Subcutaneous abdominal adipose tissue (tissue), 5 donors: ENCODE measurements at regions not wholly inside any gene's neighbourhood (a gene's known extent, or its start where the extent isn't known, plus 50 kb on each side); places are given as distances from the start of the nearest gene placed in this dataset.

Source experiments
- H3K27ac ChIP-seq: one replicate; pipeline ENCODE4 v1.7.0; 2013; ENCODE audit warnings: low read depth, mild to moderate bottlenecking, inconsistent platforms, low read length, moderate library complexity
- H3K27me3 ChIP-seq, 5 donors: one replicate each; pipeline ENCODE4 v1.7.0; 2013; ENCODE audit warnings: low read length in 5 of 5, inconsistent platforms in 1 of 5; ENCODE audit not compliant: control insufficient read depth in 5 of 5, insufficient read depth in 4 of 5
- H3K36me3 ChIP-seq, 5 donors: one replicate each; pipeline ENCODE4 v1.7.0; 2013; ENCODE audit warnings: low read length in 5 of 5; ENCODE audit not compliant: control insufficient read depth in 5 of 5, insufficient read depth in 5 of 5
- H3K4me1 ChIP-seq, 5 donors: one replicate each; pipeline ENCODE4 v1.7.0; 2013; ENCODE audit warnings: low read length in 5 of 5, mild to moderate bottlenecking in 3 of 5, moderate library complexity in 1 of 5; ENCODE audit not compliant: control insufficient read depth in 5 of 5, insufficient read depth in 5 of 5
- H3K4me3 ChIP-seq, 5 donors: one replicate each; pipeline ENCODE4 v1.7.0; 2013; ENCODE audit warnings: low read length in 5 of 5, low read depth in 1 of 5
- H3K9ac ChIP-seq, 5 donors: one replicate each; pipeline ENCODE4 v1.7.0; 2013; ENCODE audit warnings: low read length in 5 of 5, mild to moderate bottlenecking in 4 of 5, moderate library complexity in 3 of 5
- H3K9me3 ChIP-seq, 5 donors: one replicate each; pipeline ENCODE4 v1.7.0; 2013; ENCODE audit warnings: low read length in 5 of 5; ENCODE audit not compliant: control insufficient read depth in 5 of 5
- donor health status: healthy.
- donor health status: healthy.
- donor health status: healthy.
- donor health status: healthy.
- donor health status: healthy.

DNA sequence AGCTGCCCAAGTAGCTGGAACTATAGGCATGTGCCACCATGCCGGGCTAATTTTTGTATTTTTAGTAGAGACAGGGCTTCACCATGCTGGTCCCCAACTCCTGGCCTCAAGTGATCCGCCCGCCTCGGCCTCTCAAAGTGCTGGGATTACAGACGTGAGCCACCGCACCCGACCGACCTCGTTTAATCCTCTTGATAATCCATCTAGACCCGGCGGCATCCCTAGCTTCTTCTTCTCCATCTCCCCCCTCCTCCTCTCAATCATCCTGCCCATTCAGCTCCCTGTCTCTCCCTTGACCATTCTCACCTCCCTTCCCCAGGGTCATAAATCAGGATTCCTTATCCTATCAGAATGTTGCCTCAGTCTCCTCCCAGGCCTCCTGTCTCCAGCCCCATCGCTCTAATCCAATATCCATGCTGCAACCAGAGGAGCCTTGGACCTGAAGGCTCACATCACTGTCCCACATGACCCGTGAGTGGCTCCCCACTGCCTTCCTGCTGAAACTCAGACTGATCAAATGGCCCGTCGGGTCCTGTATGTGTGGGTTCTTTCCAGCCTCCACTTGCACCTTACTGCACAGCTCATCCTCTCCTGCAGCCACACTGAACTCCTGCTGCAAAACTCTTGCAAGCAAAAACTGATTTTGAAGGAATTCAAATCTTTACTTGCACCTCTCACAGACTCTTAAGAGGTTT, 74.1 kb upstream of the CDH5 start:
- Histone ChIP-seq H3K36me3 (no peaks in the 10 kb centered on the region), H3K9ac (no peak overlapping the region), H3K4me1 (no peaks in the 10 kb centered on the region), H3K27me3 (peaks cover 0 to 8% (median 5%) of the 10 kb centered on the region in 5 donors), H3K27ac (no peak overlapping the region), H3K4me3 (no peak overlapping the region), H3K9me3 (no peaks in the 10 kb centered on the region)

GRCh38 chr16:66291833-66292232, 74.7 kb upstream of the CDH5 start:
- H3K9me3 ChIP-seq: no peaks in the 10 kb centered on the region
- H3K27ac ChIP-seq: no peak overlapping the region
- H3K9ac ChIP-seq: no peak overlapping the region
- H3K4me3 ChIP-seq: no peak overlapping the region
- H3K36me3 ChIP-seq: no peaks in the 10 kb centered on the region
- peaks cover 0 to 8% (median 5%) of the 10 kb centered on the region in 5 donors for H3K27me3 ChIP-seq
- H3K4me1 ChIP-seq: no peaks in the 10 kb centered on the region

- H3K9ac ChIP-seq: no peak overlapping the region
- no peaks in the 10 kb centered on the region for H3K36me3 ChIP-seq
- H3K9me3 ChIP-seq: no peaks in the 10 kb centered on the region
Measured at GRCh38 chr16:66290431-66290830, 76.1 kb upstream of the CDH5 start.

GRCh38 chr16:66289986-66290385, 76.5 kb upstream of the CDH5 start:
- no peak overlapping the region for H3K27ac ChIP-seq
- H3K9ac ChIP-seq: no peak overlapping the region

More at GRCh38 chr16:66290431-66290830, 76.1 kb upstream of the CDH5 start:
- H3K27me3 ChIP-seq: peaks cover 0 to 8% (median 5%) of the 10 kb centered on the region in 5 donors
- H3K4me1 ChIP-seq: no peaks in the 10 kb centered on the region
- H3K4me3 ChIP-seq: no peak overlapping the region
- H3K27ac ChIP-seq: no peak overlapping the region

GRCh38 chr16:66289051-66289680, 77.3 kb upstream of the CDH5 start:
- H3K9me3 ChIP-seq: no peaks in the 10 kb centered on the region
- peaks cover 0 to 8% (median 3%) of the 10 kb centered on the region in 5 donors for H3K27me3 ChIP-seq
- H3K4me1 ChIP-seq: no peaks in the 10 kb centered on the region
- H3K9ac ChIP-seq: no peak overlapping the region
- H3K4me3 ChIP-seq: no peak overlapping the region
- no peaks in the 10 kb centered on the region for H3K36me3 ChIP-seq
- H3K27ac ChIP-seq: no peak overlapping the region

More at GRCh38 chr16:66289986-66290385, 76.5 kb upstream of the CDH5 start:
- Histone ChIP-seq H3K36me3 (no peaks in the 10 kb centered on the region), H3K4me1 (no peaks in the 10 kb centered on the region), H3K9me3 (no peaks in the 10 kb centered on the region), H3K27me3 (peaks cover 0 to 8% (median 5%) of the 10 kb centered on the region in 5 donors), H3K4me3 (no peak overlapping the region)

DNA sequence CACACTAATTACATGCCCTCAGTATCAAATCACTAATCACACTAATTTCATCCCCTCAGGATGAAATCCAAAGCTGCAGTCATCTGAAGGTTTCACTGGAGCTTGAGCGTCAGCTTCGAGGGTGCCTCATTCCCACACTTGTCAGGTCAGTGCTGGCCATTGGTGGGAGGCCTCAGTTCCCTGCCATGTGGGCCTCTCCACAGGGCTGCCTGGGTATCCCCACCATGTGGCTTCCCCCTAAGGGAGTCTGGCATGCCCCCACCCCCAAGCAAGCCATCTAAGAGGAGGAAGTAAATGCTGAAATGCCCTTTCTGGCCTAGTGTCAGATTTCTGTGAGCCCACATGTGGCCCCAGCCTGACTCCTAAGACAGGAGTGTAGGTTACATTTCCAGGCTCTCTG, 78.6 kb upstream of the CDH5 start:
- Histone ChIP-seq H3K4me3 (no peak overlapping the region), H3K27ac (no peak overlapping the region), H3K4me1 (no peaks in the 10 kb centered on the region), H3K9me3 (no peaks in the 10 kb centered on the region), H3K27me3 (peaks cover 0 to 3% (median 0%) of the 10 kb centered on the region in 5 donors), H3K36me3 (no peaks in the 10 kb centered on the region), H3K9ac (no peak overlapping the region)

DNA sequence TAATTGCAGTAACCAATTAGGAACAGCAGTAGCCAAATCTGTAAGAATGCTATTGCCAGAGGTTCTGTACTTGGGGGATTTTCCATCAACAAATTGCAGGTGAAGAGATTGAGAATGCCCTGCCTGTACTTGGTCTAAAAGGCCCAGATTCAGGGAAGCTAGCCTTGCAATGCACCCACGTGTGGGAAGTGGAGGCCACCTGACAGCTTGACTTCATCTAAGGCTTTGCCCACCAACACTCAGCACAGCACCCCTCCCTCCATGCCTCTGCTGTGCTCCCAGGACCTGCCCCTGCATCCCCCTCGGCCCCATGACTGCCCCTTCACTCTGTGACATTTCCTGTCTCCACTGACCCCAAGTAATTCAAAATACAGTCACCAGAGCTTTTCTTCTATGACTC, 79.1 kb upstream of the CDH5 start:
- no peaks in the 10 kb centered on the region for H3K36me3 ChIP-seq
- H3K27me3 ChIP-seq: no peaks in the 10 kb centered on the region
- no peak overlapping the region for H3K4me3 ChIP-seq
- H3K9ac ChIP-seq: no peak overlapping the region
- no peaks in the 10 kb centered on the region for H3K9me3 ChIP-seq
- H3K27ac ChIP-seq: no peak overlapping the region
- no peaks in the 10 kb centered on the region for H3K4me1 ChIP-seq

DNA sequence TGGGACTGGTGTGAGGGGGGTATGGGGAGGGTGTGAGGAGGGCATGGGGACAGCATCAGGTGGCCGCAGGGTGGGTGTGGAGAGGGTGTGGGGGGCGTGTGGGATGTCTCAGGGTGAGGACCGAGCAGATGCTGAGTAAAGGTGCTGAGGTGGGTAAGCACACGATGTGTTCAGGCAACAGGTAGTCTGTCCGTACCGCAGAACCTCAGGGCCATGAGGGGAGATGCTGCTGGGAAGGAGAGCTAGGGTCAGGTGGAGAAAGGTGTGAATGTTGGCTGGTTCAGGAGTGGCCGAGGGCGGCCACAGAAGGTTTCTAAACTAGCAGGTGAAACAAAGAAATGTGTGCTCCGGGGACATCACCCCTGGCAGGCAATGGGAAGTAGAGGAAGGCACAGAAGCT, 80.0 kb upstream of the CDH5 start:
- Histone ChIP-seq H3K9ac (no peak overlapping the region), H3K27me3 (no peaks in the 10 kb centered on the region), H3K9me3 (no peaks in the 10 kb centered on the region), H3K27ac (no peak overlapping the region), H3K4me3 (no peak overlapping the region), H3K36me3 (no peaks in the 10 kb centered on the region), H3K4me1 (no peaks in the 10 kb centered on the region)

- Histone ChIP-seq H3K27ac (no peak overlapping the region), H3K4me1 (peaks cover 0 to 4% (median 0%) of the 10 kb centered on the region in 5 donors), H3K27me3 (peaks cover 0 to 8% (median 0%) of the 10 kb centered on the region in 5 donors), H3K4me3 (no peak overlapping the region), H3K36me3 (no peaks in the 10 kb centered on the region), H3K9me3 (peaks cover 0 to 3% (median 0%) of the 10 kb centered on the region in 5 donors), H3K9ac (no peak overlapping the region)
Measured at GRCh38 chr16:66278604-66279262, 87.8 kb upstream of the CDH5 start.

DNA sequence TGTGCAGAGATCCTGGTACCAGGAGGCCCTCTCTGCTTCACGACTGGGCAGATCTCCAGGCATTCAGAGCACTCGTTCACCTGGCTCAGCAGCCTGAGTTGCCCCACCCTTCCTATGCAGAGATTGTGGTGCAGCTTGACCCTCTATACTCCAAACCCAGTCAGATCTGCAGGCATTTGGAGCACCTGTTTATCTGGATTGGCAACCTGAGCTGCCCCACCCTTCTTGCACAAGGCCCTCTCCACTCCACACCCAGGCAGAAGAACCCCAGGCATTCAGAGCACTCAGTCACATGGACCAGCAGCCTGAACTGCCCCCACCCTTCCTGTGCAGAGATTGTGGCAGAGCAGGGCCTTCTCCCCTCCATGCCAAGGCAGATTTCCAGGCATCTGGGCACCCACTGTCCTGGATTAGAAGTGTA, 88.4 kb upstream of the CDH5 start:
- Histone ChIP-seq H3K4me1 (peaks cover 0 to 4% (median 0%) of the 10 kb centered on the region in 5 donors), H3K27ac (no peak overlapping the region), H3K4me3 (no peak overlapping the region), H3K27me3 (peaks cover 0 to 8% (median 0%) of the 10 kb centered on the region in 5 donors), H3K9ac (no peak overlapping the region), H3K9me3 (peaks cover 0 to 3% (median 0%) of the 10 kb centered on the region in 5 donors), H3K36me3 (no peaks in the 10 kb centered on the region)
